Keratinocyte (primary cell): ENCODE measurements at regions not wholly inside any gene's neighbourhood (a gene's known extent, or its start where the extent isn't known, plus 50 kb on each side); places are given as distances from the start of the nearest gene placed in this dataset.
"Not testable (repeated sequence)": the region's sequence is repeated elsewhere in the genome, so short reads cannot be mapped to it uniquely, and the experiment has no call there.

Source experiments
- EZH2 ChIP-seq: IDR thresholded peaks from one replicate; pipeline ENCODE4 v1.6.1; 2012; ENCODE audit warnings: inconsistent platforms, mild to moderate bottlenecking, low read length, moderate library complexity
- TF ChIP-seq, protein P1 (sequence below), 3 experiments: IDR thresholded peaks in 1 of 3; conservative IDR thresholded peaks in 1 of 3; optimal IDR thresholded peaks in 1 of 3; 2 replicates in 2 of 3; 3 replicates in 1 of 3; pipeline versions ENCODE3 to v1.5.1; 2011; ENCODE audit warnings: low read length in 3 of 3, mild to moderate bottlenecking in 3 of 3, moderate library complexity in 2 of 3, control low read depth in 1 of 3, inconsistent platforms in 1 of 3; ENCODE audit not compliant: insufficient read depth in 2 of 3; ENCODE audit errors: extremely low read depth in 1 of 3

DNA sequence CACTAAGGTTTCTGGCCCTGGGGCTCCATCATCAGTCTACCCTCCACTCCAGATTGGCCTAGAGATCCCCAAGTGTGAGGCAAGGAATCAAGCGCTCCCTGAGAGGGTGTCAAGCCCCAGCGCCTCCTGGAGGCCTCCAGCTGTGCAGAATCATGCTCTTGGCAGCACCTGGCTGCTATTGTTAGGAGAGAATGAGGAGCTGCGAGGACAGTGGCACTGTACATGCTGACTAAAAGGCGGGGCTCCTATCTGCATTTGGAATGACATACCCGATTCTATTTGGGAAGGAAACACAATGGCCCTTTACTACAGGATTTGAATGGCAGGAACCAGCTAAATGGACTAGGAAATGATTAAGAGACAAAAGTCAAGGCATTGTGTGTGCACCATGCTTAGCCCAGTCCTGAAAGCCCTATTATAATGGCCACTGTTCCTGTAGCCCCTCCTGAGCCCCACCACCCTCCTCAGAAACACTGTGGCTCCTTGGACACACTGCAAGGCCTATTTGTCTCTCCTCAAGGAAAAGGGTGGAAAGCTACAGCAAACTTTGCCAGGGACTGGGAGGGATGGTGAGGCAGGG, 106.1 kb downstream of the KBTBD2 start:
- TF ChIP-seq, protein P1, sequence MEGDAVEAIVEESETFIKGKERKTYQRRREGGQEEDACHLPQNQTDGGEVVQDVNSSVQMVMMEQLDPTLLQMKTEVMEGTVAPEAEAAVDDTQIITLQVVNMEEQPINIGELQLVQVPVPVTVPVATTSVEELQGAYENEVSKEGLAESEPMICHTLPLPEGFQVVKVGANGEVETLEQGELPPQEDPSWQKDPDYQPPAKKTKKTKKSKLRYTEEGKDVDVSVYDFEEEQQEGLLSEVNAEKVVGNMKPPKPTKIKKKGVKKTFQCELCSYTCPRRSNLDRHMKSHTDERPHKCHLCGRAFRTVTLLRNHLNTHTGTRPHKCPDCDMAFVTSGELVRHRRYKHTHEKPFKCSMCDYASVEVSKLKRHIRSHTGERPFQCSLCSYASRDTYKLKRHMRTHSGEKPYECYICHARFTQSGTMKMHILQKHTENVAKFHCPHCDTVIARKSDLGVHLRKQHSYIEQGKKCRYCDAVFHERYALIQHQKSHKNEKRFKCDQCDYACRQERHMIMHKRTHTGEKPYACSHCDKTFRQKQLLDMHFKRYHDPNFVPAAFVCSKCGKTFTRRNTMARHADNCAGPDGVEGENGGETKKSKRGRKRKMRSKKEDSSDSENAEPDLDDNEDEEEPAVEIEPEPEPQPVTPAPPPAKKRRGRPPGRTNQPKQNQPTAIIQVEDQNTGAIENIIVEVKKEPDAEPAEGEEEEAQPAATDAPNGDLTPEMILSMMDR (optimal IDR thresholded peaks at IDR 0.05 in 1 of 3, IDR thresholded peaks at IDR 0.05 in 1 of 3, conservative IDR thresholded peaks at IDR 0.05 in 1 of 3; ENCODE audit: extremely low read depth in 1 of 3, insufficient read depth in 2 of 3, low read length in 3 of 3): not testable (repeated sequence)
- TF ChIP-seq EZH2: not testable (repeated sequence)
